Stimulated activated CD4-positive, alpha-beta T cell treated with anti-CD3 and anti-CD28 coated beads, TNF-alpha, amount 100 ng/mL, for 1 hour (primary cell): ENCODE measurements at regions not wholly inside any gene's neighbourhood (a gene's known extent, or its start where the extent isn't known, plus 50 kb on each side); places are given as distances from the start of the nearest gene placed in this dataset.

Source experiments
- DNase-seq, 3 donors: peaks; one replicate each; pipeline ENCODE4 v3.0.0-alpha.2; 2020; ENCODE audit warnings: low read depth in 3 of 3, low spot score in 1 of 3

GRCh38 chr7:136049117-136049516 lies 72.0 kb upstream of the MTPN start:
- no peak for DNase-seq

GRCh38 chr7:136046548-136046947 lies 69.4 kb upstream of the MTPN start:
- no peak for DNase-seq

GRCh38 chr7:136045992-136046391 lies 68.8 kb upstream of the MTPN start:
- DNase-seq, result no peak

GRCh38 chr7:136045181-136045580 lies 68.0 kb upstream of the MTPN start:
- DNase-seq, result no peak

- DNase-seq, result no peak
Measured at GRCh38 chr7:136039577-136040345, 62.6 kb upstream of the MTPN start.

GRCh38 chr7:136036336-136036735 lies 59.2 kb upstream of the MTPN start:
- DNase-seq, result no peak

- DNase-seq, result no peak
Measured at GRCh38 chr7:136034132-136034531, 57.0 kb upstream of the MTPN start.

- no peak for DNase-seq
Measured at GRCh38 chr7:136033413-136034031, 56.4 kb upstream of the MTPN start.

GRCh38 chr7:136030867-136031318 lies 53.7 kb upstream of the MTPN start:
- DNase-seq, result no peak

GRCh38 chr7:136030330-136030729 lies 53.2 kb upstream of the MTPN start:
- DNase-seq, result no peak

- DNase-seq, result no peak
Measured at GRCh38 chr7:136027160-136027559, 50.0 kb upstream of the MTPN start.
